ENCODE measurements at regions not wholly inside any gene's neighbourhood (a gene's known extent, or its start where the extent isn't known, plus 50 kb on each side); places are given as distances from the start of the nearest gene placed in this dataset.

GRCh38 chr15:77855871-77856270 lies 221.6 kb downstream of the TBC1D2B start:
- CTCF ChIA-PET, result interaction anchor here (0.7 kb wide), 1 partner anchor 851 kb away, joined by 4 read pairs; no protein-coding TSS in a partner anchor
- Histone ChIP-seq H3K4me3 (ENCODE audit: low read depth in 2 of 2, low read length in 2 of 2) (no peak overlapping the region), H3K9me3 (ENCODE audit: control insufficient read depth, insufficient read depth, low read depth, low read length) (no peaks in the 10 kb centered on the region), H3K27me3 (ENCODE audit: control insufficient read depth, insufficient read depth, low read length) (no peaks in the 10 kb centered on the region; the same call in 1 of the 2 replicates), H3K27ac (ENCODE audit: low read length) (no peak overlapping the region), H3K36me3 (ENCODE audit: control insufficient read depth, insufficient read depth, low read length) (no peaks in the 10 kb centered on the region), H3K4me1 (ENCODE audit: control insufficient read depth, insufficient read depth, low read length) (0 out of 2 replicates have a peak, but pooled peaks cover 3% of the 10 kb centered on the region)
- POLR2A ChIA-PET, result no interaction called here
- intact Hi-C loops (cut with micrococcal nuclease; ENCODE audit: unreplicated experiment) (no loop called here), in situ Hi-C loops (cut with HindIII; ENCODE audit: low pct_unique_long_range_greater_than_20kb, low sequenced_read_pairs) (no loop called here)
- no peak for ATAC-seq
- no peak for DNase-seq (ENCODE audit: low read depth, low spot score)
- TF ChIP-seq TCF7L2 (IDR thresholded peaks at IDR 0.05; ENCODE audit: low read depth, low read length) (no peak), SIN3A (IDR thresholded peaks at IDR 0.05; ENCODE audit: borderline replicate concordance, insufficient read depth, low read depth, low read length) (no peak), REST (IDR thresholded peaks at IDR 0.05; ENCODE audit: insufficient read depth in 1 of 2, low read depth in 2 of 2, low read length in 1 of 2) (no peak), POLR2AphosphoS5 (IDR thresholded peaks at IDR 0.05; ENCODE audit: low read depth, low read length) (no peak)
- no TSS peak for BruUV-seq (replicated peaks)

- no peak for DNase-seq (ENCODE audit: low read depth, low spot score)
- Histone ChIP-seq H3K27ac (ENCODE audit: low read length) (no peak overlapping the region), H3K4me1 (ENCODE audit: control insufficient read depth, insufficient read depth, low read length) (0 out of 2 replicates have a peak, but pooled peaks cover 3% of the 10 kb centered on the region), H3K4me3 (ENCODE audit: low read depth in 2 of 2, low read length in 2 of 2) (no peak overlapping the region), H3K36me3 (ENCODE audit: control insufficient read depth, insufficient read depth, low read length) (no peaks in the 10 kb centered on the region), H3K27me3 (ENCODE audit: control insufficient read depth, insufficient read depth, low read length) (no peaks in the 10 kb centered on the region; the same call in 1 of the 2 replicates), H3K9me3 (ENCODE audit: control insufficient read depth, insufficient read depth, low read depth, low read length) (no peaks in the 10 kb centered on the region)
- POLR2A ChIA-PET, result no interaction called here
- in situ Hi-C loops (cut with HindIII; ENCODE audit: low pct_unique_long_range_greater_than_20kb, low sequenced_read_pairs) (no loop called here), intact Hi-C loops (cut with micrococcal nuclease; ENCODE audit: unreplicated experiment) (no loop called here)
- BruUV-seq (replicated peaks), result no TSS peak
- ATAC-seq, result no peak
- CTCF ChIA-PET, result no interaction called here
- TF ChIP-seq POLR2AphosphoS5 (IDR thresholded peaks at IDR 0.05; ENCODE audit: low read depth, low read length) (no peak), REST (IDR thresholded peaks at IDR 0.05; ENCODE audit: insufficient read depth in 1 of 2, low read depth in 2 of 2, low read length in 1 of 2) (no peak), SIN3A (IDR thresholded peaks at IDR 0.05; ENCODE audit: borderline replicate concordance, insufficient read depth, low read depth, low read length) (no peak), TCF7L2 (IDR thresholded peaks at IDR 0.05; ENCODE audit: low read depth, low read length) (no peak)
- TF ChIP-seq, protein P1, sequence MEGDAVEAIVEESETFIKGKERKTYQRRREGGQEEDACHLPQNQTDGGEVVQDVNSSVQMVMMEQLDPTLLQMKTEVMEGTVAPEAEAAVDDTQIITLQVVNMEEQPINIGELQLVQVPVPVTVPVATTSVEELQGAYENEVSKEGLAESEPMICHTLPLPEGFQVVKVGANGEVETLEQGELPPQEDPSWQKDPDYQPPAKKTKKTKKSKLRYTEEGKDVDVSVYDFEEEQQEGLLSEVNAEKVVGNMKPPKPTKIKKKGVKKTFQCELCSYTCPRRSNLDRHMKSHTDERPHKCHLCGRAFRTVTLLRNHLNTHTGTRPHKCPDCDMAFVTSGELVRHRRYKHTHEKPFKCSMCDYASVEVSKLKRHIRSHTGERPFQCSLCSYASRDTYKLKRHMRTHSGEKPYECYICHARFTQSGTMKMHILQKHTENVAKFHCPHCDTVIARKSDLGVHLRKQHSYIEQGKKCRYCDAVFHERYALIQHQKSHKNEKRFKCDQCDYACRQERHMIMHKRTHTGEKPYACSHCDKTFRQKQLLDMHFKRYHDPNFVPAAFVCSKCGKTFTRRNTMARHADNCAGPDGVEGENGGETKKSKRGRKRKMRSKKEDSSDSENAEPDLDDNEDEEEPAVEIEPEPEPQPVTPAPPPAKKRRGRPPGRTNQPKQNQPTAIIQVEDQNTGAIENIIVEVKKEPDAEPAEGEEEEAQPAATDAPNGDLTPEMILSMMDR (IDR thresholded peaks at IDR 0.05), result no peak
Observed at GRCh38 chr15:77854980-77855379, 222.3 kb upstream of the LINGO1 start.

Measured in Panc1 (cell line).